ENCODE measurements at regions not wholly inside any gene's neighbourhood (a gene's known extent, or its start where the extent isn't known, plus 50 kb on each side); places are given as distances from the start of the nearest gene placed in this dataset.

DNA sequence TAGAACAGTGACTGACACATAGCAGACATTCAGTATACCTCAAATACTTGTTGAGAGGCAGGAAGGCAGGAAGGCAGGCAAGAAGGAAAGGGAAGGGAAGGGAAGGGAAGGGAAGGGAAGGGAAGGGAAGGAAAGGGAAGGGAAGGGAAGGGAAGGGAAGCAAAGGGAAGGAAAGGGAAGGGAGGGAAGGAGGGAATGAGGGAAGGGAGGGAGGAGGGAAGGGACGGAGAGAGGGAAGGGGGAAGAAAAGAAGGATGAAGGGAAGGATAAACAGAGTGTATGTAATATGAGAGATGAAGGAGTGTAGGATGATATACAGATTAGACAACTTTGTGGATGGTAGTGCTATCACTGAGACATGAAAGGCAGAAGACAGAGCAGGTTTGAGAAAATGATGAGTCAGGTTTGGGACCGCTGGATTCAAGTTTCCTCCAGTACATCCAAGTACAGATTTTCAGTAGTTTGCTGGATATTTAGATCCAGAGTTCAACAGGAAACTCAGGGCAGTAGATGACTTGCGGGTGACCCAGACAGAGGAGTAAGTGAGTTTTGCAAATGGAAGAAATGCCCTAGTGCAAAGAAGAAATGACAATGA, 85.9 kb downstream of the MAFB start:
- no peak for TF ChIP-seq CTCF (conservative IDR thresholded peaks at IDR 0.05 in 1 of 2, IDR thresholded peaks at IDR 0.05 in 1 of 2; ENCODE audit: extremely low read depth in 1 of 2, insufficient read depth in 1 of 2, low read depth in 1 of 2, low read length in 2 of 2)
- no peak for TF ChIP-seq EZH2 (IDR thresholded peaks at IDR 0.05; ENCODE audit: borderline replicate concordance, low read length)
